AG10803 (cell line): ENCODE measurements at regions not wholly inside any gene's neighbourhood (a gene's known extent, or its start where the extent isn't known, plus 50 kb on each side); places are given as distances from the start of the nearest gene placed in this dataset.
A peak's percentile ranks its signal among the peaks of the same experiment; 100 is the strongest.

Experiments used
- DNase-seq: peaks from one replicate; pipeline ENCODE4 v3.0.0; 2010; ENCODE audit warnings: low read depth
- H3K4me3 ChIP-seq: 2 replicates; pipeline ENCODE4 v1.5.1; 2011; ENCODE audit warnings: mild to moderate bottlenecking, low read length, control low read depth
- TF ChIP-seq, protein P1 (sequence below): conservative IDR thresholded peaks from 2 replicates; pipeline ENCODE4 v1.5.1; 2011; ENCODE audit warnings: mild to moderate bottlenecking, low read length, control low read depth, inconsistent platforms

DNA sequence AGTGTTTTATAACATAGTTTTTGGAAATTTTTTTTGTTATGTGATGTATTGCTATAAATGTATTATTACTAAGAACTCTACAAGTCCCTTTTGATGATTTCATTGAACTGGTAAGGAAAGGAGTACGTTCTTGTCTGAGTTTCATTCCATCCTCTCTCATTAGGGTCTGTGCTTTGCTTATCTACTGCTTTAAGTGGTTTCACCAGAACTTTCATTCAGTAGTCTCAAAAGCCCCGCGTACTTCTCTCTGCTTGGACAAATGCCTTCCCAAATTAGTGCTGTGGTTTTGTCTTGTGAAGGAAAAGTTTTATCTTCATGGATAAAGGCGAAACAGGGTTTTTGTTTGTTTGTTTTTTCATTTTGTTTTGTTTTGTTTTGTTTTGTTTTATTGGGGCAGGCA is 469.8 kb upstream of the WWC1 start:
- peak overlapping the region; percentile 2; the same call in 1 of the 2 replicates for H3K4me3 ChIP-seq
- TF ChIP-seq, protein P1, sequence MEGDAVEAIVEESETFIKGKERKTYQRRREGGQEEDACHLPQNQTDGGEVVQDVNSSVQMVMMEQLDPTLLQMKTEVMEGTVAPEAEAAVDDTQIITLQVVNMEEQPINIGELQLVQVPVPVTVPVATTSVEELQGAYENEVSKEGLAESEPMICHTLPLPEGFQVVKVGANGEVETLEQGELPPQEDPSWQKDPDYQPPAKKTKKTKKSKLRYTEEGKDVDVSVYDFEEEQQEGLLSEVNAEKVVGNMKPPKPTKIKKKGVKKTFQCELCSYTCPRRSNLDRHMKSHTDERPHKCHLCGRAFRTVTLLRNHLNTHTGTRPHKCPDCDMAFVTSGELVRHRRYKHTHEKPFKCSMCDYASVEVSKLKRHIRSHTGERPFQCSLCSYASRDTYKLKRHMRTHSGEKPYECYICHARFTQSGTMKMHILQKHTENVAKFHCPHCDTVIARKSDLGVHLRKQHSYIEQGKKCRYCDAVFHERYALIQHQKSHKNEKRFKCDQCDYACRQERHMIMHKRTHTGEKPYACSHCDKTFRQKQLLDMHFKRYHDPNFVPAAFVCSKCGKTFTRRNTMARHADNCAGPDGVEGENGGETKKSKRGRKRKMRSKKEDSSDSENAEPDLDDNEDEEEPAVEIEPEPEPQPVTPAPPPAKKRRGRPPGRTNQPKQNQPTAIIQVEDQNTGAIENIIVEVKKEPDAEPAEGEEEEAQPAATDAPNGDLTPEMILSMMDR, result no peak
- no peak for DNase-seq

DNA sequence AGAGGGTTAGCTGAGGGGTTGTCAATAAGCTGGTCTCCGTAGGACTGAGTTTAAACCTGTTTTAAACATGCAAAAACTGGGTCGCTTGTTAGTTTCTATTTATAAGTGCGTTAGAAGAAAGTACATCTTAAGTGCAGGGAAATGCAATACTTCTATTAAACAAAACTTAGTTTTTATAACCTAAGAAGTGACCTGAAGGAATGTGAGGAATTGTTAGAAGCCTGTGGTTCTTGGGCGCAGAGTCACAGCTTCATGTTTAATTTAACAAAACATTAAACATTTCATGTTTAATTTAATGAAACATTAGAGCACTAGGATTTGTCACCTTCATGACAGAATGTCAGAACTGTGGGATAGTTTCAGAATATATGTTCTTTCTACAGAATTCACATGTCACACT is 469.2 kb upstream of the WWC1 start:
- TF ChIP-seq, protein P1, result no peak
- no peak for DNase-seq

DNA sequence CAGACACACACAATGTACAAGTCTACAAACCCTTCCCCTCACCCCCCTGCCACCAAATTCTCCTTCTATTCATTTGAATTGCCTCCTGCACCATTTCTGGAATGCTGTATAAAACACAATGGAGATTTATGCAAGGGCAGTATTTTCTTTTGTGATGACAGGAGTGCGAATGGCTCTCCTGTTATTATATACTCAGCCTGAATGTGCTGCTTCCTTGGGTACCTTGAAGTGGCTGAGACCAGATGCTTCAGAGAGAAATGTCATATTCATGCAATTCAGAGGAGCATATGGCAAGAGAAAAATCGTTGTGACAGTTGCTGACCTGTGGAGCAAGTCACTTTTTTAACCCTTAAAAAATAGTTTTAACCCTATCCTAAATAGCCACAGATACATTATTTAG is 468.0 kb upstream of the WWC1 start:
- TF ChIP-seq, protein P1, result no peak
- no peak for DNase-seq
- no peak overlapping the region for H3K4me3 ChIP-seq

More for the DNA sequence above, 469.2 kb upstream of the WWC1 start:
- no peak overlapping the region for H3K4me3 ChIP-seq

DNA sequence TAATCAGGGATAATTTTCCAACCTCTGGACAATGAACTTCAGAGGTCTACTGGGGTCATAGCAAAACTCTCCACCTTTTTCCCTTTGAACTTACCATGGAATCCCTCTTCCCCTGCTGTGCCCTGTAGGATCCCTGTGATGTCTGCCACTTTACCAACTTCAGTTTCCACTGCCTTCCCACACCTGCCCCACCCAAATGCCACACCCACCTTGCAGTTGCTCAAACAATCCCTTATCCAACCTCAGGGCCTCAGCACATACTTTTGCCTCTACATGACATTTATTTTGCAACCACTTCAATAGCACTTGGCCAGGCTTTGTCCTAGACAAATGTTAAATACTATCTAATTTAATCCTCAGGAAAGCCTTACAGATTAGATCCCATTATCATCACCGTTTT is 463.7 kb upstream of the WWC1 start:
- TF ChIP-seq, protein P1, result no peak
- peak; percentile 35 for DNase-seq
- H3K4me3 ChIP-seq, result no peak overlapping the region

DNA sequence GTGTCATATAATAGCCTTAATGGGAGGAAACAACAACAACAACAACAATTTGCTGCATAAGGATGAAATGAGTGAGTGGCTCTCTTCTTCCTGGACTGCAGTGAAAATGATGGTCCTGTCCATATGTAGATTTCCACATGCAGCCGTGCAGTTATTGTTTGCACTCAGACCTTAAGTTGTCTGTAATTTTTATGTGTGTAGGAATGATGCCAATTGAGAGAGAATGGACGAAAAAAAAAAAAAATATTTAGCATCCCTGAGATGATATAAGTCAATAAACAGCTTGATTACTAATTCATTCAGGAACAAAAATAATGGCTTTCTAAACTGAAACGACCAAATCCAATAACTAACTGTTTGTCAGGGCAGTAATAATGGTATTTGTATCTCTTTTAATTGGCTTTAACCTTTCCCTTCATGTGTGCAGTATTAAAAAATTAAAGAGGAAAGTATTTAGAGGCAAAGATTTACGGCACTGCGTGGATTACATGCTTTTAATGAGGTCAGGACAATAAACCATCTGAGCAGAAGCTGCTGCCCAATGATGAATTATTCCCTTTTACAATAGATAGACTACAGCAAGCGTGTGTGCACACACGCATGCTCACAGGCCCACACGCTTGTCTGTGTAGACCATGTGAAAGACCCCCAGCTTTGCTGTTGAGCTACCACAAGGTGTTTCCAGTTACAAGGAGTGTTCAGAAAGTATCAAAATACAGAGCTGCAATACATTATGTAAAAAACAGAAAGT is 459.5 kb upstream of the WWC1 start:
- TF ChIP-seq, protein P1, result no peak
- DNase-seq, result no peak
- H3K4me3 ChIP-seq, result no peak overlapping the region

DNA sequence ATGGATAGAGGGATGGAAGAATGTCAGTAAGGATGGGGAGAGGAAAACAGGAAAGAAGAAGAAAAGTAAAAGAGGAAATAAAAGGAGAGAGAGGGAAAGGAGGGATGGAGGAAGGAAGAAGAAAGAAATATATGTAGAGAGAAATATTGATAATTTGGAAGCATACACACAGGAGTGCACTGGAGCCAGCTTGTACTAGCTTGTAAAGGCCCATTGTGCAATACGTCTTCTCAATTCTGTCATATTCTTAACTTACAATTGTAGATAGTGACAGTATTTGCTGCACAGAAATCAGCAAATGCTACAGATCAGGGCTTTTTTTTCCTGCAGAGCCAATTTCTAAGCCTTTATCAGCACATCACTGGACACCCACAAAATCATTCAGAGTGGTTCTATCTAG is 458.8 kb upstream of the WWC1 start:
- no peak overlapping the region for H3K4me3 ChIP-seq
- TF ChIP-seq, protein P1, result no peak
- no peak for DNase-seq

DNA sequence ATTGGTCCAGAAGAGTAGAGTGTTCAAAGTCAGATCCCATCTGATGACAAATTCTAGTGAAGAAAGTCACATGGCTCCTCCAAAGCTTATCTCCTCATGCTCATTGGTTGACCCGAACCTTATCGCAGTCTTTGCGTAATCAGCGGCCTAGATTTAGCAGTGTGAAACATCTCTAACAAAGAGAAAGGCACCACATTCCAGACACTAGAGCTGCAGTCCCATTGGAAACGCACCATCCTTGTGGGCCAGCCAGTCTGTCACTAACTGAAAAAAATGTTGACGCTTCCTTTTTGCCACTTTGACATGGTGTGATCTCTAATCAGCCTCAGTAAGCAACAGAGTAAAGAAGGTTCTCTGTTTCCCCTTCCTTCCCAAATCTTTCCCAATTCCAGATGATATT is 458.0 kb upstream of the WWC1 start:
- TF ChIP-seq, protein P1, result no peak
- no peak for DNase-seq
- H3K4me3 ChIP-seq, result no peak overlapping the region
